A549 (cell line): ENCODE measurements at regions not wholly inside any gene's neighbourhood (a gene's known extent, or its start where the extent isn't known, plus 50 kb on each side); places are given as distances from the start of the nearest gene placed in this dataset.

Experiments used
- ATAC-seq, 2 experiments: fragments of 200-7000 bp in 1 of 2; fragments of >200 bp in 1 of 2; cut with Nextera tagmentation in 1 of 2; cut with Tn5 transposase in 1 of 2; 3 replicates each; pipeline versions ENCODE4 v1.8.0 to v1.9.1; 2018 to 2020; ENCODE audit warnings: mild to moderate bottlenecking in 1 of 2, moderate library complexity in 1 of 2
- CTCF ChIA-PET: fragments of 300-600 bp; sonication (Branson Sonifier 250); formaldehyde crosslinking; extraction: SDS; loops from one replicate; lab custom pipeline; 2021; ENCODE audit warnings: antibody characterized with exemption, inconsistent platforms; lab: Yijun Ruan, JAX
- POLR2A ChIA-PET: fragments of 350-600 bp; formaldehyde crosslinking; extraction: SDS; loops from one replicate; lab custom pipeline; 2021; ENCODE audit warnings: antibody characterized with exemption, inconsistent platforms; lab: Yijun Ruan, JAX
- DNase-seq, 2 experiments: peaks; one replicate each; pipeline versions ENCODE4 v3.0.0 to v3.0.0-alpha.2; 2011 to 2016; ENCODE audit warnings: low read depth in 1 of 2, low spot score in 1 of 2
- FAIRE-seq: peaks from 2 replicates; lab custom pipeline; 2011; peaks lifted over from hg19 to GRCh38; lab: Jason Lieb, UNC
- H3K27ac ChIP-seq, 2 experiments: fragments of >200 bp; sonication (Bioruptor Twin); formaldehyde crosslinking; 3 replicates each; pipeline ENCODE4 v1.5.1; 2016 to 2017
- H3K4me1 ChIP-seq: fragments of >200 bp; sonication (Bioruptor Twin); formaldehyde crosslinking; 3 replicates; pipeline ENCODE4 v1.6.1; 2016
- H3K4me2 ChIP-seq: fragments of >200 bp; sonication (Bioruptor Twin); formaldehyde crosslinking; 3 replicates; pipeline ENCODE4 v1.6.1; 2016
- H3K4me3 ChIP-seq: fragments of >200 bp; sonication (Bioruptor Twin); formaldehyde crosslinking; 3 replicates; pipeline ENCODE4 v1.5.1; 2016
- H3K9me3 ChIP-seq: fragments of >200 bp; sonication (Bioruptor Twin); formaldehyde crosslinking; 3 replicates; pipeline ENCODE4 v1.6.1; 2016
- ATOH8 ChIP-seq: fragments of 250-450 bp; sonication (Bioruptor Pico); IDR thresholded peaks from 2 replicates; pipeline ENCODE4 v1.5.0; 2020; ENCODE audit warnings: low read depth, mild to moderate bottlenecking, moderate library complexity
- BCL3 ChIP-seq: fragments of >200 bp; sonication (Bioruptor Twin); formaldehyde crosslinking; IDR thresholded peaks from 3 replicates; pipeline ENCODE4 v1.6.1; 2016
- BHLHE40 ChIP-seq: IDR thresholded peaks from 2 replicates; pipeline ENCODE4 v1.6.1; 2012; ENCODE audit warnings: low read depth, low read length, inconsistent platforms
- CBX8 ChIP-seq: fragments of 200-600 bp; sonication (generic); IDR thresholded peaks from 2 replicates; pipeline ENCODE4 v1.6.1; 2016
- CHD2 ChIP-seq: fragments of 150-350 bp; IDR thresholded peaks from 2 replicates; pipeline ENCODE4 v1.6.1; 2014; ENCODE audit warnings: low read length; ENCODE audit not compliant: partially characterized antibody
- CHD4 ChIP-seq: fragments of 200-600 bp; sonication (generic); IDR thresholded peaks from 2 replicates; pipeline ENCODE4 v1.6.1; 2016; ENCODE audit warnings: antibody characterized with exemption, mild to moderate bottlenecking, borderline replicate concordance
- EP300 ChIP-seq, 2 experiments: fragments of >200 bp; sonication (Bioruptor Twin); formaldehyde crosslinking; IDR thresholded peaks; 2 replicates in 1 of 2; 3 replicates in 1 of 2; pipeline ENCODE4 v1.6.1; 2016 to 2017
- FOSB ChIP-seq: fragments of 250-450 bp; sonication (Bioruptor Pico); IDR thresholded peaks from 2 replicates; pipeline ENCODE4 v1.5.0; 2020; ENCODE audit warnings: mild to moderate bottlenecking, moderate library complexity
- FOSL2 ChIP-seq, 2 experiments: fragments of 450-650 bp in 1 of 2; fragments of >200 bp in 1 of 2; sonication (Bioruptor Twin) in 1 of 2; formaldehyde crosslinking; IDR thresholded peaks; 2 replicates each; pipeline versions ENCODE4 v1.5.0 to v1.6.1; 2016 to 2020; ENCODE audit warnings: mild to moderate bottlenecking in 1 of 2, moderate library complexity in 1 of 2
- HOXA7 ChIP-seq: fragments of 250-450 bp; sonication (Bioruptor Pico); IDR thresholded peaks from 2 replicates; pipeline ENCODE4 v1.5.0; 2020; ENCODE audit warnings: mild to moderate bottlenecking, moderate library complexity
- HOXB13 ChIP-seq: fragments of 250-450 bp; sonication (Bioruptor Pico); IDR thresholded peaks from 2 replicates; pipeline ENCODE4 v1.5.0; 2020; ENCODE audit warnings: low read depth, mild to moderate bottlenecking, moderate library complexity
- JUNB ChIP-seq: fragments of >200 bp; sonication (Bioruptor Twin); formaldehyde crosslinking; IDR thresholded peaks from 2 replicates; pipeline ENCODE4 v1.6.1; 2016
- KDM5A ChIP-seq: fragments of 200-600 bp; sonication (generic); IDR thresholded peaks from 2 replicates; pipeline ENCODE4 v1.6.1; 2016; ENCODE audit warnings: antibody characterized with exemption, mild to moderate bottlenecking
- MAFK ChIP-seq: fragments of 450-650 bp; IDR thresholded peaks from 2 replicates; pipeline ENCODE4 v1.6.1; 2014; ENCODE audit not compliant: partially characterized antibody
- NFE2L2 ChIP-seq: fragments of 150-350 bp; conservative IDR thresholded peaks from 2 replicates; pipeline ENCODE4 v1.6.1; 2014; ENCODE audit warnings: low read length
- NR3C1 ChIP-seq: fragments of >200 bp; sonication (Bioruptor Twin); formaldehyde crosslinking; IDR thresholded peaks from 3 replicates; pipeline ENCODE4 v1.6.1; 2017
- PHF8 ChIP-seq: fragments of 200-600 bp; sonication (generic); IDR thresholded peaks from 2 replicates; pipeline ENCODE4 v1.6.1; 2016; ENCODE audit warnings: low read depth, mild to moderate bottlenecking, antibody characterized with exemption, moderate library complexity, borderline replicate concordance
- POLR2A ChIP-seq: IDR thresholded peaks from 2 replicates; pipeline ENCODE4 v1.6.1; 2012; ENCODE audit warnings: mild to moderate bottlenecking, low read length
- RAD21 ChIP-seq, 2 experiments: fragments of >200 bp in 1 of 2; sonication (Bioruptor Twin) in 1 of 2; formaldehyde crosslinking in 1 of 2; IDR thresholded peaks in 1 of 2; conservative IDR thresholded peaks in 1 of 2; 2 replicates in 1 of 2; 3 replicates in 1 of 2; pipeline ENCODE4 v1.6.1; 2012 to 2018; ENCODE audit warnings: inconsistent platforms in 1 of 2
- RFX5 ChIP-seq: fragments of 450-650 bp; IDR thresholded peaks from 2 replicates; pipeline ENCODE4 v1.7.1; 2014; ENCODE audit warnings: antibody characterized with exemption, mild to moderate bottlenecking, moderate library complexity
- ZNF302 ChIP-seq: fragments of 250-450 bp; sonication (Bioruptor Pico); IDR thresholded peaks from 2 replicates; pipeline ENCODE4 v1.9.0; 2021; ENCODE audit warnings: inconsistent platforms, mild to moderate bottlenecking, moderate library complexity
- ZSCAN20 ChIP-seq: fragments of 250-450 bp; sonication (Bioruptor Pico); IDR thresholded peaks from 2 replicates; pipeline ENCODE4 v1.8.0; 2022; ENCODE audit warnings: mild to moderate bottlenecking, moderate library complexity
- WGBS: methylation state at CpG from one replicate; pipeline ENCODE4 v1.1.6; 2017; ENCODE audit errors: missing lambda C conversion rate; 5-methylcytosine and 5-hydroxymethylcytosine counted together

- Histone ChIP-seq H3K27ac (no peak overlapping the region), H3K4me1 (no peaks in the 10 kb centered on the region)
These were observed 286.8 kb downstream of the NR2F1-AS1 start for GRCh38 chr5:93294199-93294598.

GRCh38 chr5:93289942-93290341 is 291.1 kb downstream of the NR2F1-AS1 start:
- CTCF ChIA-PET: interaction anchor here (0.9 to 1.2 kb wide), 2 partner anchors 12 to 19 kb away, joined by 3 read pairs; no protein-coding TSS in a partner anchor
- no peaks in the 10 kb centered on the region for H3K4me1 ChIP-seq
- FAIRE-seq: no peak
- POLR2A ChIA-PET: no interaction called here
- no peak overlapping the region for H3K4me2 ChIP-seq
- no peak overlapping the region for H3K27ac ChIP-seq
- TF ChIP-seq RAD21 (conservative IDR thresholded peaks at IDR 0.05 in 1 of 2, IDR thresholded peaks at IDR 0.05 in 1 of 2): no peak
- no peak for TF ChIP-seq KDM5A
- TF ChIP-seq POLR2A: no peak
- no peak for TF ChIP-seq NR3C1
- no peak for TF ChIP-seq CHD2
- TF ChIP-seq FOSL2 (IDR thresholded peaks at IDR 0.05): no peak
- no peak for TF ChIP-seq FOSL2 (CRISPR knock-in tag; IDR thresholded peaks at IDR 0.05)
- TF ChIP-seq HOXA7 (CRISPR knock-in tag): no peak
- no peak for TF ChIP-seq ZNF302 (CRISPR knock-in tag)
- no peak for TF ChIP-seq PHF8
- TF ChIP-seq CBX8: no peak
- no peak for TF ChIP-seq EP300 (IDR thresholded peaks at IDR 0.05)
- no peak for TF ChIP-seq ZSCAN20 (CRISPR knock-in tag)
- TF ChIP-seq BHLHE40: no peak
- no peak for TF ChIP-seq RFX5
- TF ChIP-seq CHD4: no peak
- TF ChIP-seq ATOH8: no peak
- TF ChIP-seq JUNB: no peak
- TF ChIP-seq, all 56 proteins: peak for 0
- H3K4me3 ChIP-seq: no peak overlapping the region
- WGBS: 96% methylated on average over 2 of the region's 2 CpGs
- ATAC-seq (no peak), DNase-seq (no peak)
- peaks cover 21% of the 10 kb centered on the region for H3K9me3 ChIP-seq

More at GRCh38 chr5:93294199-93294598, 286.8 kb downstream of the NR2F1-AS1 start:
- Histone ChIP-seq H3K4me2 (no peak overlapping the region), H3K9me3 (no peaks in the 10 kb centered on the region), H3K4me3 (no peak overlapping the region)
- CTCF ChIA-PET: no interaction called here
- POLR2A ChIA-PET: no interaction called here
- TF ChIP-seq CHD4 (no peak), MAFK (no peak), BCL3 (no peak)
- ATAC-seq (no peak), FAIRE-seq (no peak), DNase-seq (no peak)

- no peak for FAIRE-seq
- no peaks in the 10 kb centered on the region for H3K4me1 ChIP-seq
- CTCF ChIA-PET: no interaction called here
- H3K4me2 ChIP-seq: no peak overlapping the region
- no peak overlapping the region for H3K4me3 ChIP-seq
- no peak for DNase-seq
- ATAC-seq: no peak
- 100% methylated on average over 1 of the region's 1 CpG for WGBS
- peak; percentile 58; the same call in 1 of the 2 replicates for TF ChIP-seq NFE2L2
- no peak for TF ChIP-seq FOSB (CRISPR knock-in tag)
- TF ChIP-seq HOXB13 (CRISPR knock-in tag): no peak
- TF ChIP-seq MAFK: peak; percentile 91
- H3K9me3 ChIP-seq: peaks cover 23% of the 10 kb centered on the region
- peak overlapping the region; percentile 31 to 61; a peak in 3 of 6 replicates for H3K27ac ChIP-seq
- POLR2A ChIA-PET: no interaction called here
These were observed 295.6 kb downstream of the NR2F1-AS1 start for GRCh38 chr5:93285461-93285860.
